HCEC 1CT (cell line): ENCODE measurements at regions not wholly inside any gene's neighbourhood (a gene's known extent, or its start where the extent isn't known, plus 50 kb on each side); places are given as distances from the start of the nearest gene placed in this dataset.

Experiments used
- DNase-seq: peaks from one replicate; pipeline ENCODE4 v3.0.0-alpha.2; 2017

GRCh38 chr4:130203571-130203970, 1107.6 kb downstream of the C4orf33 start:
- DNase-seq = no peak

GRCh38 chr4:130210864-130211263, 1114.9 kb downstream of the C4orf33 start:
- DNase-seq = peak; percentile 74

DNA sequence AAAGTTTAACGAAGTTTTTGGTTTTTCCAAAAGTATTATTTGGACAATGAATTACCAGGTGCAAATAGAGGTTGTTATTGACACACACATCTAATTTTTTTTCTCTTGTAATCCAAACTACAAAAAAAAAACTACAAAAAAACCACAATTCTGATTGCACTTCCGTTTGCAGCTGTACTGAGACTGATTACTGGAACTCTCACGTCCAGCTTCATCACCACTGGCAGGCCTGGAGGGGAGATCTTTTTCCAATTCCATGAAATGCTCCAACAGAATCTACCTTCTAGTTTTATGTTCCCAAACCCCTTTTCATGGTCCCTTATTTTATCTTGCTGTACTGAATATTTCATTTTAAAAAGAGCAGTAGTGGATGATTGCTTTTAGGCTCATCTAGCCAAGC, 1118.3 kb downstream of the C4orf33 start:
- DNase-seq = no peak

GRCh38 chr4:130233377-130234047, 1137.6 kb downstream of the C4orf33 start:
- DNase-seq = peak; percentile 62

GRCh38 chr4:130238121-130238520, 1142.2 kb downstream of the C4orf33 start:
- DNase-seq = peak; percentile 17

DNA sequence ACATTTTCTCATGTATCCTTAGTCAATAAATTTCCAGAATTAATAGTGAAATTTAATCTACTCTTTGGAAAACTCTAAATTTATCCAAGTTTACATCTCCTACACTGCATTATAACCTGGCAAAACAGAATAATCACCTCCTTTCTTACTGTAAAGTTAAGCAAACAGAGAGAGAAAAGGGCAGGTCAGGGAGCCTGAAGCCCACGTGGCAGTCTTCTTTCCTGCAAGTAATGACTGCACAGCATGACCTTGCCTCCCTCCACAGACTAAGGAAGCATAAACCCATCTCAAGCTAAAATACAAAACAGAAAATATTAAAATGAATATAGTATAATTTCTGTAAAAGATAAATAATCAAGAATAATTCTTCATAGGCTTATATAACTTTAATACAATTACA, 1153.0 kb downstream of the C4orf33 start:
- no peak for DNase-seq

GRCh38 chr4:130257271-130257670, 1161.3 kb downstream of the C4orf33 start:
- peak; percentile 86 for DNase-seq

DNA sequence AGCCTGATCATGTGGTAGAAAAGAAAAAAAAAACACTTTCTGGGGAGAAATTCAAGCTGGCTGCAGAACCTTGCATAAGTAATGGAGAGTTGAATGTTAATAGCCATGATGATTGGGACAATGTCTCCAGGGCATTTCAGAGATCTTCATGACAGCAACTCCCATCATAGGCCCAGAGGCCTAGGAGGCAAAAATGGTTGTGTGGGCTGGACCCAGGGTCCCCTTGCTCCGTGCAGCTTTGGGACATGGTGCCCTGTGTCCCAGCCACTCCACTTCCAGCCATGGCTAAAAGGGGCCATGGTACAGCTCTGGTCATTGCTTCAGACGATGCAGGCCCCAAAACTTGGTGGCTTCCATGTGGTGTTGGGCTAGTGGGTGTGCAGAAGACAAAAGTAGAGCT, 1170.9 kb downstream of the C4orf33 start:
- no peak for DNase-seq

- DNase-seq = no peak
Measured at GRCh38 chr4:130288576-130288975, 1192.6 kb downstream of the C4orf33 start.

DNA sequence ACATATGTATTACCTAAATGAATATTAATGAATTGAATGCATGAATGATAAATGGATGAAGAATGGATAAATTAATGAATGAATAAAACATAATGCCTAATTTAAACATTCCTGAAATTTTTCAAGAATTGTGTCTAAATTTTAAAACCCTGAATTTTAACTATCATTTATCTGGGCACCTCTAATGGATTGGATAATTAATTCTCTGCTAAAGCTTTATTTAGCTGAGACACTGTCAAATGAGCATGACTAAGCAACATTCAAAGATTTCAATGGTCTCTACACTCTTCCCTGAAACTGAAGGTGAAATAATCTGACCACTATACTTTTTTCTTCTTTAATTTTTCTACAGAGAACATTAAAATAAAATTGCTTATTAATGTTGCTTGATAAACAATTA, 1197.7 kb downstream of the C4orf33 start:
- DNase-seq = no peak

GRCh38 chr4:130296448-130296847, 1200.5 kb downstream of the C4orf33 start:
- DNase-seq = no peak

DNA sequence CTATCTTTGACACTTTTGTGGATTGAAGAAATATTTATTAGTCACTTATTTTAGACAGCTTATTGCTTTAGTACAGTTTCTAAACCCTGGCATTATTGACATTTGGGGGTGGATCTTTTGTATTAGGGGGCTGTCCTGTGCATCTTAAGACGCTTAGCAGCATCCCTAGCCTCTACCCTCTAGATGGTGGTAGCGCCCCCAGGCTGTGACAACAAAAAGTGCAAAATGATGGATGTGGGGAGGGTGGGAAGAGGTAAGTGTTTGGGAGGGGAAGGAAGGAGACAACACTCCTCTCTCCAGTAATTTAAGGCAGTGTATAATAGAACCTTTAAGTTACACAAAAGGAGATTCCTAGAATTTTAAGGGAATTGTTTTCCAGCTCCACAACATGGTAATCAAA, 1210.6 kb downstream of the C4orf33 start:
- DNase-seq = no peak

- no peak for DNase-seq
Measured at GRCh38 chr4:130309221-130309620, 1213.3 kb downstream of the C4orf33 start.

DNA sequence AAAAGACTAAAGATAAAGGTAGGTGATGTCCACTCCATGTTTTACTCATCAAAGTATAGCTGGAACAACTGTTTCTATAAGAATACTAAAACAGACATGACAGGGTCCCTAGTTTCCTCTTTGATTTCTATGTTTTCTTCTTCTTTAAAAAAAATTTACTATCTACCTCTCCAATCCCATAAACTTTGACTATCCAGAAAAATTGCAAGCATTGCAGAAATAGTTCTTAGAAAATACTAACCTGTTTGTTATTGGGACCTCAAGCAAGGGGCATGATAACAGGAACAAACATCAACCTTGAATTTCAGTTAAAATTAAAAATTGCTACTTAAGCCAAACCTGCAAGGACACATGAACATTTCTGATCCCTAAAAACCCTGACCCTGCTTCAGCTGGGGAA, 1226.5 kb downstream of the C4orf33 start:
- DNase-seq = no peak

GRCh38 chr4:130329036-130329435, 1233.1 kb downstream of the C4orf33 start:
- no peak for DNase-seq

DNA sequence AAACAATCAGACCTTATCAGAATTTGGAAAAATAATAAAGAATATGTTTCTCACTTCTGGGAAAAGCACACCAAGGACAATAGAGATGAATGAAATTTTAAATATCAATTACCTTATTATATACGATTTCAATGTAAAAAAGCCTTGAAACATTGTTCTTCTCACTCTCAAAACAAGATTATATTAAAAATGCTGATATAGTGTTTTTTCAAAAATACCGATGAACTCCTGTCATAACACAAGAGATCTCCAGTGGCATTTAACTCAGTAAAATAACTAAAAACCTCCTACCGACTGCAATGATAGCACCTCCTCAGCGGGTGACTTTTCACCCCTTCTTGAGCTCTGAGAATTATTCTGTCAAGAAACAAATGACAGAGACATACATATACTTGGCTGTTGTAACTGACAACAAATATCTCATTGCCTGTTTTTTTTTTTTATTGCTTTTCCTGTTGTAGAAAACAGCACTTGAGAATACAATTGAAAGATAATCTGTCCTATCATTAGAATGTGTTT, 1237.3 kb downstream of the C4orf33 start:
- DNase-seq = no peak

DNA sequence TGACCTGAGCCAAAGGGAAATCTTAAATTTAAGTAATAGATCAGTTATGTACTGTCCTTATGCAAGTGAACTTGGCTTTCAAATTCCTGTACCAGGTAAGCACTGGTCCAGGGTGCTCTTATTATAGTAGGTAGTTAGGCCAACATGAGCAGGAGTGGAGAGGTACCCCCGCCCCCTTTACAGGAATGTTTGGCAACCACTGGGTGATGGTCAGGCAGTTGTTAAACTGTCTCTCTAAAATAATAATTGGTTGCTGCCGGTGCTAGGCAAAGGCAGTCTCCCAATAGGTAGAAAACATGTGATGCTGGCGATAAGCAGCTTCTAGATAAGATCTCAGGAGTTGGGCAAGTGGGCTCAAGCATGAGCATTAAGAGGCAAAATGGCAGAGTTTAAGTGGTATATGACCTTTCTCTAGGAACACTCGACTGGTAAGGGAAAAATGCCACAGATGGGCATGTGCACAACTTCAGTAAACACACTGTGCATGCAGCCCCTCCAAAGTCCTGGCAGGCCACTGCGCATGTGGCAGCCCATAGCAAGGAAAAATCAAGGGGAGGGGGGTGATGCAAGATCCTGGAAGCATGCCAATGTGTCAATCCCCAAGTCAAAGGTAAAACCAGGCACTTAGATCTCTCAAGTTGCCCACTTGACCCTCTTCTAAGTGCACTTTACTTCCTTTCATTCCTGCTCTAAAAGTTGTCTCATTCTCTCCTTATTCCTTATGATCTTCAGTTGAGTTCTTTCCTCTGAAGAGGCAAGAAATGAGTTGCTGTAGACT, 1239.7 kb downstream of the C4orf33 start:
- no peak for DNase-seq

GRCh38 chr4:130336585-130337217, 1240.7 kb downstream of the C4orf33 start:
- no peak for DNase-seq

- DNase-seq = no peak
Measured at GRCh38 chr4:130338851-130339250, 1242.9 kb downstream of the C4orf33 start.

DNA sequence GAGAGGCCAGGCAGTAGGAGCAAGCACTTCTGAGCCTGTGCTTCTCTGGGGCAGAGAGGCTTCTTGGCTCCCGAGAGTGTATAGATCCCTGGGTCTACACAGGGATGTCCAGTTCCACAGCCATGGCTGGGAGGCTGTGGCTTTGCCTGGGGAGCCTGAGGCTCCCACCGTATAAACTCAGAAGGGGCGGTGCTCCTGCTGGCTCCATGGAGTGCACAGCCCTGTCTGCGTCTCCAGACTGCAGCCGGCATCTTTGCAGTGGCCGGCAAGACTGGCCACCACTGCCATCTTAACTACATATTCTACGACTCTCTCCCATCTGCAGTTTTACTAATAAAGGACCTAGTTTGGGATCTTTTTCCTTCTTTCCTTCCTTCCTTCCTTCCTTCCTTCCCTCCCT, 1253.8 kb downstream of the C4orf33 start:
- DNase-seq = no peak

DNA sequence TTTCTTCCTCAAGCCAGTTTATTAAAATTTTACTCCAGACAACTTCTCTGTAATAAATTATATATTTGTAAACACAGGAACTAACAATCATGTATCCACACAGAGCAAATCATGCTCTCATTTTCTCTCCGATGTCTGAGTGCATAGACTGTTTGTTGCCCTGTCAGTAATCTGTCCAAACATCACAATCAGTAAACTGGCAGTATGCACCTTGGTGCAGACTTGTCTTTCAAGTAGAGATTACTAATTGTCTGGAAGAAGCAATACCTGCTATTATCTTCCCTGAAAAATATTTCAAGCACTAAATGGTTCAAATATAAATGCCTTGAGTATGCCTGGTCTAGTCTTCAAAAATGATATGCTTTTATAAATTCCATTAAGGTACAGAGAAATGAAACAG, 1260.9 kb downstream of the C4orf33 start:
- no peak for DNase-seq

- peak; percentile 27 for DNase-seq
Measured at GRCh38 chr4:130359542-130359941, 1263.6 kb downstream of the C4orf33 start.

GRCh38 chr4:130361616-130362015, 1265.7 kb downstream of the C4orf33 start:
- DNase-seq = no peak

DNA sequence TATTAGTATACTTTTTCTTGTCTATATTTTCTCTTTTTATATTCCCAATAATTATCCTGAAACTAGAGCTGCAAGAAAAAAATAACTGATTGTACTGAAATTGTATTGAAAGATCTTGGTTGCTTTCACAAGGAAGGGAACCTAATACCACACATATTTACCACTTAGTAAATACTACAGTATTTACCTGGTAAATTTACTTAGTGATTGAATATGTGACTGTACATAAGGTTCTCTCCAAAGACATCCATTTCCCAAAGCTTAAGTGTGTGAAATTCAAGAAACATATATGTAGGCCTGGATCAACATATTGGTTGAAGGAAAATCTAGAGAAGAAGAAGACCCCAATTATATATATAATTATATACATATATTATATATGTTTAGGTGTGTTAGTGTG, 1272.7 kb downstream of the C4orf33 start:
- no peak for DNase-seq
